ENCODE measurements at regions not wholly inside any gene's neighbourhood (a gene's known extent, or its start where the extent isn't known, plus 50 kb on each side); places are given as distances from the start of the nearest gene placed in this dataset.

- TF ChIP-seq EZH2phosphoT487 (IDR thresholded peaks at IDR 0.05; ENCODE audit: borderline replicate concordance, low read length) (no peak), CTCF (IDR thresholded peaks at IDR 0.05; ENCODE audit: low read depth, low read length, poor library complexity, severe bottlenecking) (no peak)
Measured at GRCh38 chr16:22625967-22626366, 115.3 kb downstream of the NPIPB5 start.
